GM06990 (cell line): ENCODE measurements at regions not wholly inside any gene's neighbourhood (a gene's known extent, or its start where the extent isn't known, plus 50 kb on each side); places are given as distances from the start of the nearest gene placed in this dataset.

Experiments used
- DNase-seq: peaks from one replicate; pipeline ENCODE4 v3.0.0-alpha.2; 2011; ENCODE audit not compliant: insufficient read length; ENCODE audit errors: extremely low read depth
- H3K27me3 ChIP-seq: replicated peaks from 2 replicates; pipeline ENCODE4 v1.6.0; 2011; ENCODE audit warnings: low read length; ENCODE audit not compliant: control insufficient read depth, insufficient read depth
- H3K36me3 ChIP-seq: 2 replicates; pipeline ENCODE4 v1.5.1; 2011; ENCODE audit warnings: low read length; ENCODE audit not compliant: control insufficient read depth, insufficient read depth
- H3K4me3 ChIP-seq: replicated peaks from 2 replicates; pipeline ENCODE4 v1.5.1; 2011; ENCODE audit warnings: low read depth, mild to moderate bottlenecking, control low read depth, low read length
- CTCF ChIP-seq: IDR thresholded peaks from 2 replicates; pipeline ENCODE4 v1.5.1; 2011; ENCODE audit warnings: low read length, control low read depth, mild to moderate bottlenecking, inconsistent platforms; ENCODE audit not compliant: insufficient read depth, poor library complexity, severe bottlenecking

GRCh38 chr7:126001349-126001748, 1071.7 kb upstream of the POT1 start:
- Histone ChIP-seq H3K36me3 (no peaks in the 10 kb centered on the region), H3K27me3 (no peaks in the 10 kb centered on the region), H3K4me3 (no peak overlapping the region)
- no peak for TF ChIP-seq CTCF
- no peak for DNase-seq

- TF ChIP-seq CTCF = no peak
- Histone ChIP-seq H3K4me3 (no peak overlapping the region), H3K27me3 (no peaks in the 10 kb centered on the region), H3K36me3 (no peaks in the 10 kb centered on the region)
- no peak for DNase-seq
Observed at GRCh38 chr7:125984795-125985194, 1055.2 kb upstream of the POT1 start.

GRCh38 chr7:125971656-125972055, 1042.0 kb upstream of the POT1 start:
- TF ChIP-seq CTCF = no peak
- DNase-seq = no peak
- no peaks in the 10 kb centered on the region for H3K36me3 ChIP-seq
- no peaks in the 10 kb centered on the region for H3K27me3 ChIP-seq
- H3K4me3 ChIP-seq = no peak overlapping the region

GRCh38 chr7:125966278-125967048, 1036.8 kb upstream of the POT1 start:
- no peaks in the 10 kb centered on the region for H3K36me3 ChIP-seq
- TF ChIP-seq CTCF = no peak
- H3K27me3 ChIP-seq = no peaks in the 10 kb centered on the region
- DNase-seq = no peak
- no peak overlapping the region for H3K4me3 ChIP-seq

GRCh38 chr7:125934955-125935354, 1005.3 kb upstream of the POT1 start:
- no peak for TF ChIP-seq CTCF
- no peaks in the 10 kb centered on the region for H3K36me3 ChIP-seq
- H3K4me3 ChIP-seq = no peak overlapping the region
- no peak for DNase-seq
- H3K27me3 ChIP-seq = no peaks in the 10 kb centered on the region

- no peaks in the 10 kb centered on the region for H3K36me3 ChIP-seq
- no peak for DNase-seq
- H3K27me3 ChIP-seq = no peaks in the 10 kb centered on the region
- TF ChIP-seq CTCF = no peak
- H3K4me3 ChIP-seq = no peak overlapping the region
Observed at GRCh38 chr7:125934539-125934938, 1004.9 kb upstream of the POT1 start.
